ENCODE measurements at regions not wholly inside any gene's neighbourhood (a gene's known extent, or its start where the extent isn't known, plus 50 kb on each side); places are given as distances from the start of the nearest gene placed in this dataset.

- Histone ChIP-seq H3K27me3 (no peaks in the 10 kb centered on the region), H3K4me3 (no peak overlapping the region), H3K9me3 (no peaks in the 10 kb centered on the region), H3K4me1 (no peaks in the 10 kb centered on the region), H3K36me3 (replicated peaks in 1 of 2; ENCODE audit: insufficient read depth in 1 of 2, low read depth in 2 of 2) (no peaks in the 10 kb centered on the region), H3K27ac (no peak overlapping the region)
- 69 to 72% methylated on average over 3 of the region's 3 CpGs for WGBS, 2 donors
- TF ChIP-seq POLR2A (IDR thresholded peaks at IDR 0.05) (no peak), CTCF (IDR thresholded peaks at IDR 0.05) (no peak)
- ATAC-seq (no peak), DNase-seq (no peak)
- intact Hi-C loops (cut with DNase I) = no loop called here
These were observed 533.1 kb downstream of the OTOL1 start for GRCh38 chr3:162029736-162030135.

- H3K4me3 ChIP-seq = no peak overlapping the region
- H3K4me1 ChIP-seq = no peaks in the 10 kb centered on the region
- WGBS, 2 donors = 41 to 42% methylated on average over 2 of the region's 2 CpGs
- H3K36me3 ChIP-seq (replicated peaks in 1 of 2; ENCODE audit: insufficient read depth in 1 of 2, low read depth in 2 of 2) = no peaks in the 10 kb centered on the region
- DNase-seq (no peak), ATAC-seq (no peak)
- no peak overlapping the region for H3K27ac ChIP-seq
- H3K27me3 ChIP-seq = no peaks in the 10 kb centered on the region
- intact Hi-C loops (cut with DNase I) = no loop called here
- TF ChIP-seq POLR2A (IDR thresholded peaks at IDR 0.05) = no peak
- no peak for TF ChIP-seq CTCF (IDR thresholded peaks at IDR 0.05)
- no peaks in the 10 kb centered on the region for H3K9me3 ChIP-seq
These were observed 537.8 kb downstream of the OTOL1 start for GRCh38 chr3:162034368-162034767.

- no peak overlapping the region for H3K27ac ChIP-seq
- no peaks in the 10 kb centered on the region for H3K27me3 ChIP-seq
- TF ChIP-seq CTCF (IDR thresholded peaks at IDR 0.05) (no peak), POLR2A (IDR thresholded peaks at IDR 0.05) (no peak)
- H3K4me1 ChIP-seq = no peaks in the 10 kb centered on the region
- no peak overlapping the region for H3K4me3 ChIP-seq
- H3K9me3 ChIP-seq = no peaks in the 10 kb centered on the region
- H3K36me3 ChIP-seq (replicated peaks in 1 of 2; ENCODE audit: insufficient read depth in 1 of 2, low read depth in 2 of 2) = no peaks in the 10 kb centered on the region
- intact Hi-C loops (cut with DNase I) = no loop called here
- ATAC-seq (no peak), DNase-seq (no peak)
- 59 to 69% methylated on average over 1 of the region's 1 CpG for WGBS, 2 donors
These were observed 545.0 kb downstream of the OTOL1 start for GRCh38 chr3:162041622-162042021.

- Histone ChIP-seq H3K27ac (no peak overlapping the region), H3K4me3 (no peak overlapping the region), H3K27me3 (no peaks in the 10 kb centered on the region), H3K4me1 (no peaks in the 10 kb centered on the region), H3K36me3 (replicated peaks in 1 of 2; ENCODE audit: insufficient read depth in 1 of 2, low read depth in 2 of 2) (no peaks in the 10 kb centered on the region), H3K9me3 (no peaks in the 10 kb centered on the region)
- no peak for ATAC-seq
- intact Hi-C loops (cut with DNase I) = no loop called here
- no peak for TF ChIP-seq CTCF (IDR thresholded peaks at IDR 0.05)
- no peak for TF ChIP-seq POLR2A (IDR thresholded peaks at IDR 0.05)
- no peak for DNase-seq
These were observed 556.0 kb downstream of the OTOL1 start for GRCh38 chr3:162052636-162053035.

- Histone ChIP-seq H3K36me3 (replicated peaks in 1 of 2; ENCODE audit: insufficient read depth in 1 of 2, low read depth in 2 of 2) (no peaks in the 10 kb centered on the region), H3K27ac (no peak overlapping the region), H3K9me3 (no peaks in the 10 kb centered on the region), H3K4me3 (no peak overlapping the region), H3K27me3 (no peaks in the 10 kb centered on the region), H3K4me1 (no peaks in the 10 kb centered on the region)
- DNase-seq = no peak
- intact Hi-C loops (cut with DNase I) = no loop called here
- no peak for TF ChIP-seq CTCF (IDR thresholded peaks at IDR 0.05)
- TF ChIP-seq POLR2A (IDR thresholded peaks at IDR 0.05) = no peak
- WGBS, 2 donors = 36 to 41% methylated on average over 2 of the region's 2 CpGs
- no peak for ATAC-seq
These were observed 576.1 kb downstream of the OTOL1 start for GRCh38 chr3:162072656-162073164.

Measured in body of pancreas (tissue), 4 donors.